ENCODE measurements at regions not wholly inside any gene's neighbourhood (a gene's known extent, or its start where the extent isn't known, plus 50 kb on each side); places are given as distances from the start of the nearest gene placed in this dataset.

GRCh38 chr1:204736836-204737235 is 51.3 kb upstream of the LRRN2 start:
- peak; percentile 33 for DNase-seq
- peak; percentile 10; the same call in 1 of the 2 replicates for TF ChIP-seq CTCF (IDR thresholded peaks at IDR 0.05; ENCODE audit: low read depth, low read length)
- no peaks in the 10 kb centered on the region for H3K36me3 ChIP-seq
- H3K27me3 ChIP-seq (ENCODE audit: insufficient read depth, low read depth, severe bottlenecking), result no peaks in the 10 kb centered on the region
- H3K4me3 ChIP-seq (ENCODE audit: low read depth, low read length), result no peak overlapping the region
- no peak overlapping the region for H3K27ac ChIP-seq
- peaks cover 25% of the 10 kb centered on the region for H3K9me3 ChIP-seq (ENCODE audit: severe bottlenecking)

DNA sequence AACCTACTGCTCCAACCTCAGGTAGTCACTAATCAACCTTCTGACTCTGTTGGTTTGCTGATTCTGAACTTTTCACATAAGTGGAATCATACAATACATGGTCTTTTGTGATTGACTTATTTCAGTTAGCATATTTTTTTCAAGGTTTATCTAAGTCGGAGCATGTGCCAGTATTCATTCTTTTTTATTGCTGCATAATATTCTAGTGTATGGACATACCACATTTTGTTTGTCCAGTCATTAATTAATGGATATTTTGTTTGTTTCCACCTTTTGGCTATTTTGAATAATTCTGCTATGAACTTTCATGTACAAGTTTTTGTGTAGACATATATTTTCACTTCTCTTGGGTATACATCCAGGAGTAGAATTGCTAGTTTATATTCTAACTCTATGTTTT is 53.0 kb upstream of the LRRN2 start:
- no peak for DNase-seq
- no peak overlapping the region for H3K4me3 ChIP-seq (ENCODE audit: low read depth, low read length)
- no peak for TF ChIP-seq CTCF (IDR thresholded peaks at IDR 0.05; ENCODE audit: low read depth, low read length)
- peaks cover 25% of the 10 kb centered on the region for H3K9me3 ChIP-seq (ENCODE audit: severe bottlenecking)
- H3K27ac ChIP-seq, result no peak overlapping the region
- no peaks in the 10 kb centered on the region for H3K27me3 ChIP-seq (ENCODE audit: insufficient read depth, low read depth, severe bottlenecking)
- no peaks in the 10 kb centered on the region for H3K36me3 ChIP-seq

- Histone ChIP-seq H3K27ac (no peak overlapping the region), H3K36me3 (no peaks in the 10 kb centered on the region), H3K27me3 (ENCODE audit: insufficient read depth, low read depth, severe bottlenecking) (no peaks in the 10 kb centered on the region), H3K4me3 (ENCODE audit: low read depth, low read length) (no peak overlapping the region), H3K9me3 (ENCODE audit: severe bottlenecking) (peaks cover 25% of the 10 kb centered on the region)
- DNase-seq, result no peak
- no peak for TF ChIP-seq CTCF (IDR thresholded peaks at IDR 0.05; ENCODE audit: low read depth, low read length)
Measured at GRCh38 chr1:204740354-204740753, 54.8 kb upstream of the LRRN2 start.

GRCh38 chr1:204741440-204741839 is 55.9 kb upstream of the LRRN2 start:
- Histone ChIP-seq H3K27ac (peak overlapping the region; percentile 57), H3K4me3 (ENCODE audit: low read depth, low read length) (no peak overlapping the region), H3K36me3 (no peaks in the 10 kb centered on the region), H3K27me3 (ENCODE audit: insufficient read depth, low read depth, severe bottlenecking) (no peaks in the 10 kb centered on the region), H3K9me3 (ENCODE audit: severe bottlenecking) (peaks cover 25% of the 10 kb centered on the region)
- no peak for TF ChIP-seq CTCF (IDR thresholded peaks at IDR 0.05; ENCODE audit: low read depth, low read length)
- no peak for DNase-seq

GRCh38 chr1:204742676-204743251 is 57.2 kb upstream of the LRRN2 start:
- H3K27ac ChIP-seq, result peak overlapping the region; percentile 57
- H3K9me3 ChIP-seq (ENCODE audit: severe bottlenecking), result peaks cover 21% of the 10 kb centered on the region
- 0 out of 2 replicates have a peak, but pooled peaks have one; percentile 0 for TF ChIP-seq CTCF (IDR thresholded peaks at IDR 0.05; ENCODE audit: low read depth, low read length)
- no peaks in the 10 kb centered on the region for H3K27me3 ChIP-seq (ENCODE audit: insufficient read depth, low read depth, severe bottlenecking)
- H3K36me3 ChIP-seq, result no peaks in the 10 kb centered on the region
- DNase-seq, result peak; percentile 96
- peak overlapping the region; percentile 1; the same call in 1 of the 2 replicates for H3K4me3 ChIP-seq (ENCODE audit: low read depth, low read length)

Data from WERI-Rb-1 (cell line).